Loucy (cell line): ENCODE measurements at regions not wholly inside any gene's neighbourhood (a gene's known extent, or its start where the extent isn't known, plus 50 kb on each side); places are given as distances from the start of the nearest gene placed in this dataset.

ENCODE experiments used
- H2AFZ ChIP-seq: fragments of 200-600 bp; sonication (generic); 2 replicates; pipeline ENCODE4 v1.6.0; 2016; ENCODE audit warnings: antibody characterized with exemption, mild to moderate bottlenecking, low read length, moderate library complexity
- H3F3A ChIP-seq: fragments of 200-600 bp; 2 replicates; pipeline ENCODE4 v1.6.0; 2016; ENCODE audit warnings: antibody characterized with exemption, low read depth, mild to moderate bottlenecking
- H3K27me3 ChIP-seq: fragments of 200-600 bp; sonication (generic); 2 replicates; pipeline ENCODE4 v1.6.1; 2014; ENCODE audit warnings: low read length, mild to moderate bottlenecking; ENCODE audit not compliant: insufficient read depth, poor library complexity, severe bottlenecking
- H3K36me3 ChIP-seq: fragments of 200-600 bp; sonication (generic); 2 replicates; pipeline ENCODE4 v1.6.1; 2016; ENCODE audit warnings: low read length; ENCODE audit not compliant: insufficient read depth
- H3K4me1 ChIP-seq: fragments of 200-600 bp; sonication (generic); 2 replicates; pipeline ENCODE4 v1.5.1; 2014; ENCODE audit warnings: low read length, mild to moderate bottlenecking; ENCODE audit not compliant: insufficient read depth, poor library complexity, severe bottlenecking
- H3K4me2 ChIP-seq: fragments of 200-600 bp; sonication (generic); 2 replicates; pipeline ENCODE4 v1.6.0; 2014; ENCODE audit warnings: antibody characterized with exemption, low read length, low read depth, mild to moderate bottlenecking; ENCODE audit not compliant: poor library complexity, severe bottlenecking
- H3K4me3 ChIP-seq: fragments of 200-600 bp; sonication (generic); 2 replicates; pipeline ENCODE4 v1.5.1; 2014; ENCODE audit warnings: low read length, mild to moderate bottlenecking, mixed read lengths; ENCODE audit not compliant: poor library complexity, severe bottlenecking
- H3K79me2 ChIP-seq: fragments of 200-600 bp; sonication (generic); 2 replicates; pipeline ENCODE4 v1.6.1; 2014; ENCODE audit warnings: low read length; ENCODE audit not compliant: insufficient read depth
- H3K9ac ChIP-seq: fragments of 200-600 bp; sonication (generic); 2 replicates; pipeline ENCODE4 v1.6.0; 2014; ENCODE audit warnings: mild to moderate bottlenecking, low read depth, low read length, moderate library complexity; ENCODE audit not compliant: poor library complexity, severe bottlenecking
- H3K9me2 ChIP-seq: fragments of 200-600 bp; sonication (generic); replicated peaks from 2 replicates; pipeline ENCODE4 v1.6.1; 2016; ENCODE audit warnings: low read depth, low read length, mixed read lengths
- H3K9me3 ChIP-seq: fragments of 200-600 bp; sonication (generic); 2 replicates; pipeline ENCODE4 v1.6.1; 2014; ENCODE audit warnings: mild to moderate bottlenecking, antibody characterized with exemption, low read length, low read depth; ENCODE audit not compliant: insufficient read depth
- H4K20me1 ChIP-seq: fragments of 200-600 bp; sonication (generic); 2 replicates; pipeline ENCODE4 v1.6.0; 2014; ENCODE audit warnings: antibody characterized with exemption, low read length, mild to moderate bottlenecking; ENCODE audit not compliant: insufficient read depth, poor library complexity, severe bottlenecking
- CTCF ChIP-seq: fragments of 200-600 bp; sonication (generic); conservative IDR thresholded peaks from 2 replicates; pipeline ENCODE4 v1.5.1; 2014; ENCODE audit warnings: mild to moderate bottlenecking, antibody characterized with exemption, low read length
- EZH2phosphoT487 ChIP-seq: fragments of 200-600 bp; IDR thresholded peaks from 2 replicates; pipeline ENCODE4 v1.6.1; 2018; ENCODE audit warnings: antibody characterized with exemption, mild to moderate bottlenecking, moderate library complexity, borderline replicate concordance

- Histone ChIP-seq H3K27me3 (no peaks in the 10 kb centered on the region), H3K9ac (no peak overlapping the region), H2AFZ (no peak overlapping the region), H3K4me2 (no peak overlapping the region), H3K4me1 (no peaks in the 10 kb centered on the region), H3K9me2 (no peaks in the 10 kb centered on the region), H3K9me3 (peaks cover 3% of the 10 kb centered on the region; the same call in 1 of the 2 replicates), H3K79me2 (no peaks in the 10 kb centered on the region), H3K4me3 (no peak overlapping the region), H4K20me1 (no peaks in the 10 kb centered on the region), H3F3A (no peaks in the 10 kb centered on the region), H3K36me3 (no peaks in the 10 kb centered on the region)
- TF ChIP-seq CTCF (no peak), EZH2phosphoT487 (no peak)
These were observed 254.5 kb upstream of the RNF32 start for GRCh38 chr7:156386097-156386496.

- no peak overlapping the region for H2AFZ ChIP-seq
- H3K4me2 ChIP-seq, result no peak overlapping the region
- no peaks in the 10 kb centered on the region for H3K4me1 ChIP-seq
- H3K9ac ChIP-seq, result no peak overlapping the region
- no peaks in the 10 kb centered on the region for H3F3A ChIP-seq
- no peak overlapping the region for H3K4me3 ChIP-seq
- TF ChIP-seq CTCF, result no peak
- no peak for TF ChIP-seq EZH2phosphoT487
- no peaks in the 10 kb centered on the region for H3K36me3 ChIP-seq
- no peaks in the 10 kb centered on the region for H3K9me2 ChIP-seq
- H4K20me1 ChIP-seq, result no peaks in the 10 kb centered on the region
- no peaks in the 10 kb centered on the region for H3K27me3 ChIP-seq
- no peaks in the 10 kb centered on the region for H3K79me2 ChIP-seq
- H3K9me3 ChIP-seq, result peaks cover 3% of the 10 kb centered on the region; the same call in 1 of the 2 replicates
These were observed 255.9 kb upstream of the RNF32 start for GRCh38 chr7:156384706-156385105.

- H3F3A ChIP-seq, result no peaks in the 10 kb centered on the region
- TF ChIP-seq EZH2phosphoT487, result no peak
- no peak for TF ChIP-seq CTCF
- H3K9me2 ChIP-seq, result no peaks in the 10 kb centered on the region
- no peaks in the 10 kb centered on the region for H3K4me1 ChIP-seq
- H4K20me1 ChIP-seq, result no peaks in the 10 kb centered on the region
- no peaks in the 10 kb centered on the region; the same call in 1 of the 2 replicates for H3K9me3 ChIP-seq
- H2AFZ ChIP-seq, result no peak overlapping the region
- H3K27me3 ChIP-seq, result no peaks in the 10 kb centered on the region
- H3K4me2 ChIP-seq, result no peak overlapping the region
- H3K9ac ChIP-seq, result no peak overlapping the region
- no peaks in the 10 kb centered on the region for H3K79me2 ChIP-seq
- H3K4me3 ChIP-seq, result no peak overlapping the region
- H3K36me3 ChIP-seq, result no peaks in the 10 kb centered on the region
These were observed 257.0 kb upstream of the RNF32 start for GRCh38 chr7:156383526-156383925.
